Loucy (cell line): ENCODE measurements at regions not wholly inside any gene's neighbourhood (a gene's known extent, or its start where the extent isn't known, plus 50 kb on each side); places are given as distances from the start of the nearest gene placed in this dataset.

Experiments used
- H2AFZ ChIP-seq: fragments of 200-600 bp; sonication (generic); 2 replicates; pipeline ENCODE4 v1.6.0; 2016; ENCODE audit warnings: antibody characterized with exemption, mild to moderate bottlenecking, low read length, moderate library complexity
- H3F3A ChIP-seq: fragments of 200-600 bp; 2 replicates; pipeline ENCODE4 v1.6.0; 2016; ENCODE audit warnings: antibody characterized with exemption, low read depth, mild to moderate bottlenecking
- H3K27me3 ChIP-seq: fragments of 200-600 bp; sonication (generic); 2 replicates; pipeline ENCODE4 v1.6.1; 2014; ENCODE audit warnings: low read length, mild to moderate bottlenecking; ENCODE audit not compliant: insufficient read depth, poor library complexity, severe bottlenecking
- H3K36me3 ChIP-seq: fragments of 200-600 bp; sonication (generic); 2 replicates; pipeline ENCODE4 v1.6.1; 2016; ENCODE audit warnings: low read length; ENCODE audit not compliant: insufficient read depth
- H3K4me1 ChIP-seq: fragments of 200-600 bp; sonication (generic); 2 replicates; pipeline ENCODE4 v1.5.1; 2014; ENCODE audit warnings: low read length, mild to moderate bottlenecking; ENCODE audit not compliant: insufficient read depth, poor library complexity, severe bottlenecking
- H3K4me2 ChIP-seq: fragments of 200-600 bp; sonication (generic); 2 replicates; pipeline ENCODE4 v1.6.0; 2014; ENCODE audit warnings: antibody characterized with exemption, low read length, low read depth, mild to moderate bottlenecking; ENCODE audit not compliant: poor library complexity, severe bottlenecking
- H3K4me3 ChIP-seq: fragments of 200-600 bp; sonication (generic); 2 replicates; pipeline ENCODE4 v1.5.1; 2014; ENCODE audit warnings: low read length, mild to moderate bottlenecking, mixed read lengths; ENCODE audit not compliant: poor library complexity, severe bottlenecking
- H3K79me2 ChIP-seq: fragments of 200-600 bp; sonication (generic); 2 replicates; pipeline ENCODE4 v1.6.1; 2014; ENCODE audit warnings: low read length; ENCODE audit not compliant: insufficient read depth
- H3K9ac ChIP-seq: fragments of 200-600 bp; sonication (generic); 2 replicates; pipeline ENCODE4 v1.6.0; 2014; ENCODE audit warnings: mild to moderate bottlenecking, low read depth, low read length, moderate library complexity; ENCODE audit not compliant: poor library complexity, severe bottlenecking
- H3K9me2 ChIP-seq: fragments of 200-600 bp; sonication (generic); replicated peaks from 2 replicates; pipeline ENCODE4 v1.6.1; 2016; ENCODE audit warnings: low read depth, low read length, mixed read lengths
- H3K9me3 ChIP-seq: fragments of 200-600 bp; sonication (generic); 2 replicates; pipeline ENCODE4 v1.6.1; 2014; ENCODE audit warnings: mild to moderate bottlenecking, antibody characterized with exemption, low read length, low read depth; ENCODE audit not compliant: insufficient read depth
- H4K20me1 ChIP-seq: fragments of 200-600 bp; sonication (generic); 2 replicates; pipeline ENCODE4 v1.6.0; 2014; ENCODE audit warnings: antibody characterized with exemption, low read length, mild to moderate bottlenecking; ENCODE audit not compliant: insufficient read depth, poor library complexity, severe bottlenecking
- CTCF ChIP-seq: fragments of 200-600 bp; sonication (generic); conservative IDR thresholded peaks from 2 replicates; pipeline ENCODE4 v1.5.1; 2014; ENCODE audit warnings: mild to moderate bottlenecking, antibody characterized with exemption, low read length
- EZH2phosphoT487 ChIP-seq: fragments of 200-600 bp; IDR thresholded peaks from 2 replicates; pipeline ENCODE4 v1.6.1; 2018; ENCODE audit warnings: antibody characterized with exemption, mild to moderate bottlenecking, moderate library complexity, borderline replicate concordance

DNA sequence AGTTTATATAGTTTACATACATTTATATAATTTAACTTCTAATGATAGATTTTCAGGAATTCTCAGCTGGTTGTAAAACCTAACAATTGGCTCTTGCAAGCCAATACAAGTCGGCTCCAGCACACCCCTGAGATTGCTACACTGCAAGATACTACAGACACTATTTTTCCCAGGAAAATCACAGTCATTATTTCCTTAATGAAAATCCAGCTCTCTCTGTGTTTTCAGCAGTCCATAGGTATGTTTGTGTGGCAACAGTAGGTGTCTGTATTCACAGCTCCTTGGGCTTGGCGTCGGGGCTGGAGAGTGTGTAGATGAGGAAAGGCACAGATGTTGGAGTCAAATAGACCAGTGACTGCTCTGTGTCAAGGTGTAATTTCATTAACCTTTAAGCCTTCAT, 78.7 kb upstream of the SPTBN1 start:
- H4K20me1 ChIP-seq: no peaks in the 10 kb centered on the region
- no peaks in the 10 kb centered on the region for H3K9me2 ChIP-seq
- H3K9me3 ChIP-seq: no peaks in the 10 kb centered on the region
- H3K4me1 ChIP-seq: no peaks in the 10 kb centered on the region
- no peaks in the 10 kb centered on the region for H3F3A ChIP-seq
- H3K9ac ChIP-seq: no peak overlapping the region
- H3K79me2 ChIP-seq: no peaks in the 10 kb centered on the region
- no peak for TF ChIP-seq CTCF
- peaks cover 19% of the 10 kb centered on the region for H3K27me3 ChIP-seq
- H3K4me3 ChIP-seq: no peak overlapping the region
- no peaks in the 10 kb centered on the region for H3K36me3 ChIP-seq
- no peak overlapping the region for H2AFZ ChIP-seq
- H3K4me2 ChIP-seq: no peak overlapping the region

DNA sequence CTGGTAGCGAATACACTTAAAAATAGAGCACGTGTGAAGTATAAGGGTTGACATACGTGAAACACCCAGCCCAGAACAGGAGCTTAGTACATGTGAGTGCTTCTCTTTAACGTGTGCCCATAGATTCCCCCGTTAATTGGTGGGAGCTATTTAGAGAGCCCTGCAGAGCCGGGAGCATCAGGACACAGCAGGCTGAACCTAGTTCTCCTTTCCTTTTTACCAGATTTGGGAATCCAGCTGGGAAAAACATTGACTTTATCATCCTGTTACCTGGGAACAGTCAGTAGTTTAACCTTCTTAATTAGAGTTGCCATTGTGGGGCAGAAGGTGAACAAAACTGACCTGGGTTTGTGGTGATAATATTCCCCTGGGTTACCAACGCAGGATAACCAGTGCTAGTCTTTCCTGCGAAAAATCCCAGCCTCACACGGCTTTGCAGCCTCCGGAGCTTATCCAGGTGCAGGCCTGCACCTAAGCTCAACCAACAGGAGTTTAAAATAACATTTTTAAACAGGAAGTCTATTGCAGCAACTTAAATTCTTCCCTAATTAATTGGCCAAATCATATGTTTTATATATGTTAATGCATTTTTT, 78.1 kb upstream of the SPTBN1 start:
- H3K4me3 ChIP-seq: no peak overlapping the region

GRCh38 chr2:54380670-54381069, 75.5 kb upstream of the SPTBN1 start:
- Histone ChIP-seq H3K36me3 (no peaks in the 10 kb centered on the region), H2AFZ (no peak overlapping the region), H3K9me3 (no peaks in the 10 kb centered on the region), H3K4me2 (no peak overlapping the region), H3K79me2 (no peaks in the 10 kb centered on the region), H4K20me1 (no peaks in the 10 kb centered on the region), H3K9me2 (no peaks in the 10 kb centered on the region), H3K4me3 (no peak overlapping the region), H3K4me1 (no peaks in the 10 kb centered on the region), H3K27me3 (peaks cover 11% of the 10 kb centered on the region), H3F3A (no peaks in the 10 kb centered on the region), H3K9ac (no peak overlapping the region)
- no peak for TF ChIP-seq EZH2phosphoT487
- no peak for TF ChIP-seq CTCF

More for the DNA sequence above, 78.1 kb upstream of the SPTBN1 start:
- TF ChIP-seq CTCF (no peak), EZH2phosphoT487 (no peak)
- peaks cover 19% of the 10 kb centered on the region for H3K27me3 ChIP-seq
- no peak overlapping the region for H3K9ac ChIP-seq
- no peaks in the 10 kb centered on the region for H3K9me2 ChIP-seq
- no peak overlapping the region for H2AFZ ChIP-seq
- H3K36me3 ChIP-seq: no peaks in the 10 kb centered on the region
- no peaks in the 10 kb centered on the region for H3F3A ChIP-seq
- no peaks in the 10 kb centered on the region for H3K4me1 ChIP-seq
- H3K9me3 ChIP-seq: no peaks in the 10 kb centered on the region
- no peaks in the 10 kb centered on the region for H4K20me1 ChIP-seq
- no peak overlapping the region for H3K4me2 ChIP-seq
- H3K79me2 ChIP-seq: no peaks in the 10 kb centered on the region
